ENCODE measurements at regions not wholly inside any gene's neighbourhood (a gene's known extent, or its start where the extent isn't known, plus 50 kb on each side); places are given as distances from the start of the nearest gene placed in this dataset.

- Mint-ChIP-seq H3K4me1 (no peaks in the 10 kb centered on the region), H3K36me3 (ENCODE audit: low read depth) (peaks cover 8% of the 10 kb centered on the region; the same call in 2 of the 3 replicates), H3K4me3 (no peak overlapping the region), H3K27ac (no peak overlapping the region), H3K27me3 (ENCODE audit: insufficient read depth, low read depth, poor library complexity) (no peaks in the 10 kb centered on the region), H3K9me3 (peaks cover 16% of the 10 kb centered on the region)
- Histone ChIP-seq H2AFZ (no peak overlapping the region), H3K4me2 (no peak overlapping the region), H3K36me3 (ENCODE audit: insufficient read depth) (no peaks in the 10 kb centered on the region), H3K79me2 (replicated peaks; ENCODE audit: insufficient read depth) (no peaks in the 10 kb centered on the region), H4K20me1 (replicated peaks; ENCODE audit: insufficient read depth) (no peaks in the 10 kb centered on the region), H3K4me3 (no peak overlapping the region), H3K27me3 (ENCODE audit: insufficient read depth) (no peaks in the 10 kb centered on the region), H3F3A (replicated peaks; ENCODE audit: low read depth) (no peaks in the 10 kb centered on the region), H3K27ac (ENCODE audit: low read depth) (no peak overlapping the region), H3K4me1 (ENCODE audit: insufficient read depth) (no peaks in the 10 kb centered on the region), H3K9me2 (ENCODE audit: insufficient read depth) (peaks cover 5% of the 10 kb centered on the region; the same call in 1 of the 2 replicates)
- DNase-seq (ENCODE audit: low spot score) (no peak), ATAC-seq (no peak)
- TF ChIP-seq JUNB (IDR thresholded peaks at IDR 0.05; ENCODE audit: unreplicated experiment) (no peak), ZNF462 (CRISPR knock-in tag; IDR thresholded peaks at IDR 0.05) (no peak), ZNF331 (CRISPR knock-in tag; IDR thresholded peaks at IDR 0.05; ENCODE audit: low read depth) (no peak), CREB1 (CRISPR knock-in tag; IDR thresholded peaks at IDR 0.05; ENCODE audit: low read depth) (no peak), REST (IDR thresholded peaks at IDR 0.05; ENCODE audit: unreplicated experiment) (no peak), ETS1 (IDR thresholded peaks at IDR 0.05) (no peak), CTCF (conservative IDR thresholded peaks at IDR 0.05; ENCODE audit: low read depth in 2 of 2) (no peak), EZH2 (IDR thresholded peaks at IDR 0.05; ENCODE audit: low read depth, unreplicated experiment) (no peak), STAT1 (IDR thresholded peaks at IDR 0.05; ENCODE audit: unreplicated experiment) (no peak), ZNF114 (CRISPR knock-in tag; IDR thresholded peaks at IDR 0.05) (no peak), POLR2AphosphoS5 (IDR thresholded peaks at IDR 0.05; ENCODE audit: low read depth) (no peak), EZH2phosphoT487 (IDR thresholded peaks at IDR 0.05; ENCODE audit: unreplicated experiment) (no peak), NANOG (IDR thresholded peaks at IDR 0.05; ENCODE audit: borderline replicate concordance) (no peak)
Measured at GRCh38 chr1:103239034-103239433, 130.7 kb upstream of the COL11A1 start.
